WI38 (cell line): ENCODE measurements at regions not wholly inside any gene's neighbourhood (a gene's known extent, or its start where the extent isn't known, plus 50 kb on each side); places are given as distances from the start of the nearest gene placed in this dataset.

Experiments
- H3K4me3 ChIP-seq: 2 replicates; pipeline ENCODE4 v1.5.1; 2011; ENCODE audit warnings: low read depth, mild to moderate bottlenecking, control low read depth, low read length
- TF ChIP-seq, protein P1 (sequence below): IDR thresholded peaks from 2 replicates; pipeline ENCODE4 v1.5.1; 2012; ENCODE audit warnings: low read depth, mild to moderate bottlenecking, control low read depth, low read length

DNA sequence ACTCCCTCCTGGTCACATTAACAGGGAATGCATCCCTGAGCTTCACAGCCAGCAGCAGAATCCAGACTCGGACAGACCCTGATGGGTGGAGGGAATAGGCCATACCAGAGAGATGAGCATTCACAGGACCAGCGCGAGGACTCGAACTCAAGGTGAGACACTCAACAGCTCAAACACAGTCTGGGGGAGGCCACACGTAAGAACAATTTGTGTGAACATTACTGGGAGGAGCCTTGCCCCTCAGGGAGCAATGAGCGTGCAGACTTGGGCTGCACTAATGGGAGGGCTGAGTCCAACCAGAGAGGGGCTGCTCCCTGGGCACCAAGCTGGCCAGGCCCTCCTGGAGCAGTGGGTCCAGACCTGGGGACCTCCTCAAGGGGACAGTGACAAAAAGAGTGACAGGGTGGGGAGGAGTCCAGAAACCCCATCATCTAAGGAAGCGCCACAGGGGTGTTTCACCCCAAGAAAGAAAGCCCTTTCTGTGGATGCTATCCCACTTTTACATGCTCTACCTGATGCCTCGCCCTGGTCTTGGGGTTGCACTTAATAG lies 118.4 kb downstream of the MRPL14 start:
- H3K4me3 ChIP-seq: no peak overlapping the region
- TF ChIP-seq, protein P1, sequence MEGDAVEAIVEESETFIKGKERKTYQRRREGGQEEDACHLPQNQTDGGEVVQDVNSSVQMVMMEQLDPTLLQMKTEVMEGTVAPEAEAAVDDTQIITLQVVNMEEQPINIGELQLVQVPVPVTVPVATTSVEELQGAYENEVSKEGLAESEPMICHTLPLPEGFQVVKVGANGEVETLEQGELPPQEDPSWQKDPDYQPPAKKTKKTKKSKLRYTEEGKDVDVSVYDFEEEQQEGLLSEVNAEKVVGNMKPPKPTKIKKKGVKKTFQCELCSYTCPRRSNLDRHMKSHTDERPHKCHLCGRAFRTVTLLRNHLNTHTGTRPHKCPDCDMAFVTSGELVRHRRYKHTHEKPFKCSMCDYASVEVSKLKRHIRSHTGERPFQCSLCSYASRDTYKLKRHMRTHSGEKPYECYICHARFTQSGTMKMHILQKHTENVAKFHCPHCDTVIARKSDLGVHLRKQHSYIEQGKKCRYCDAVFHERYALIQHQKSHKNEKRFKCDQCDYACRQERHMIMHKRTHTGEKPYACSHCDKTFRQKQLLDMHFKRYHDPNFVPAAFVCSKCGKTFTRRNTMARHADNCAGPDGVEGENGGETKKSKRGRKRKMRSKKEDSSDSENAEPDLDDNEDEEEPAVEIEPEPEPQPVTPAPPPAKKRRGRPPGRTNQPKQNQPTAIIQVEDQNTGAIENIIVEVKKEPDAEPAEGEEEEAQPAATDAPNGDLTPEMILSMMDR: no peak

DNA sequence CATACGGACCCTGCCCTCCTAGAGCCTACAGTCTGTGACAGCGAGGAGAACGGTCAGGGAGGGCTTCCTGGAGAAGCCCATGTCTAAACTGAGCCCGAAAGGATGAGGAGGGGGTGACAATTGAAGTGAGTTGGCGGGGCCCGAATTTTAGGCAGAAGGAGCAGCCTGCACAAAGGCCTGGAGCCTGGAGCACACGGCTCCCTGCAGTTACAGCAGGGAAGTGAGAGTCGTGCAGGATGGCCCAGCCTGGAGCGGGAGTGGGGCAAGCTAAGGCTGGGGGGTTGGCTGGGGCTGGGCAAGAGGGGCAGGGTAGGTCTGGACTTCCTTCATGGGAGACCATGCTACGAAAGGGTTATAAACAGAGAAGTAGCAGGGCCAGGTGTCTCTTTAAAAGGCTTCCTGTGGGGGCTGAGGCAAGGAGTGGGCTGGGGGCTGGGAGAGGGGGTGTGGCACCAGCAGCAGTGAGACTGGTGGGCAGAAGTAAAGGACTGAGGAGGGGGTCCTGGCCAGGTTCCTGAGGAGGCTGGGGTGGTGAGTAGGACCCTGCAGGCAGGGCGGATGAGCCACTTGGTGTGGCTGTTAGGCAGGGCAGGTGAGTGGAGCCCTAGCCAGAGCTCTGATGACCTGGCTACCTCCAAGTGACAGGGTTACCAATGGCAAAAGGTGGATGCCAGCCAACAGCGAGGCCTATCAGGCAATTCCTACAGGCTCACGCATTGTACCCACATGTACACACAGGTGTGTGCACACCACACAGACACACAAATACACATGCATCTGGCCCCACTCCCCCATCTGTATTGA lies 119.2 kb downstream of the MRPL14 start:
- H3K4me3 ChIP-seq: no peak overlapping the region
- TF ChIP-seq, protein P1: no peak

DNA sequence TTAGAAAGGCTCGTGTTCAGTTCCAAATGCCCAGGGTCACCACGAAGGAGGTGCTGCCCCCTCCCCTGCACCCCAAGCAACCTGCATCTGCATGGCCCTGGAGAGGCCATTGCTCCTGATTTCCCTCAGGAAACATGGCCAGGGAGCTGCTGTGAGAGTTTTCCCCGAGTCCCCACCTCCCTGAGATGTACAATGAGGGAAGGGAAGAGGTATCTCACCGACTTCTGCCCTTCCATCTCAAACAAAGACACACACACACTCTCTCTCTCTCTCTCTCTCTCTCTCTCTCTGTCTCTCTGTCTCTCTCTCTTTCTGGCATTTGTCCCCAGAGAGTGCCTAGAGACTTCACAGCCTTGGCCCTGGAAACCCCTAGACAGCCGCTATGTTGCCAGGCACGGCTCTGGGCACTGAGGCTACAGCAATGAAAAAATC lies 120.4 kb downstream of the MRPL14 start:
- H3K4me3 ChIP-seq: no peak overlapping the region
- TF ChIP-seq, protein P1: no peak

DNA sequence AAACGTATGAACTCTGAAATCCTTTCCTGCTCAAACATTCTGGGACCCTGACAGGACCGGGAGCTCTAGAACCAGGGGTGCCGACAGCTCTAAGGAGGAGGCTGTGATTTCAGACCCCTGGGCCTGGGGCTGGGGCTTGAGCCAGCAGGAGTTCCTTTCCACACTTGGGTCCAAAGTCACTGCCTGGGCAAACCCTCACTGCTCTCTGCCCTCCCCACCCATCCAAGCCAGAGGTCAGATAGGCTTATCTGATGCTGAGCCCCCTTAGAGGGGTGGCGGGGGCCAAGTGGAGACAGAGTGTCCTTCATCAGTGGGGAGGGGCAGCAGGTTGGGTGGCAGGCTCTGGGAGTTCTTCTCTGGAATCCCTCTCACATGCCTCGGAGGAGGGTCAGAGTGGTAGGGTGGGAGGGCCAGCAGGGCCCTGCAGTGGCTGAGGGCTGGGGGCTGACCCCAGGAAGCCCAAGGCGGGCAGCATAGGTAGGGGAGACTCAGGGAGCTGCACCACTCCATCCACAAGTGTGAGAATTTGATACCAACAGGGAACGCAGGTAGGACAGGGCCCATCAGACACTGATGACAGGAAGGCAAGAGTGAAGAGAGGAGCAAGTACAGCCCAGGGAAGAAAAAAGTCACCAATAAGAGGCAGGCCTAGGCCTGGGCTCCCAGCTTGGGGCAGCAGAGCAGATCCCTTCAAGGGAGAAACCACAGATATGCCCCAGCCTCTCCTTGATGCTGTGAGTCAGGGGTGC lies 121.0 kb downstream of the MRPL14 start:
- TF ChIP-seq, protein P1: no peak
- no peak overlapping the region for H3K4me3 ChIP-seq

DNA sequence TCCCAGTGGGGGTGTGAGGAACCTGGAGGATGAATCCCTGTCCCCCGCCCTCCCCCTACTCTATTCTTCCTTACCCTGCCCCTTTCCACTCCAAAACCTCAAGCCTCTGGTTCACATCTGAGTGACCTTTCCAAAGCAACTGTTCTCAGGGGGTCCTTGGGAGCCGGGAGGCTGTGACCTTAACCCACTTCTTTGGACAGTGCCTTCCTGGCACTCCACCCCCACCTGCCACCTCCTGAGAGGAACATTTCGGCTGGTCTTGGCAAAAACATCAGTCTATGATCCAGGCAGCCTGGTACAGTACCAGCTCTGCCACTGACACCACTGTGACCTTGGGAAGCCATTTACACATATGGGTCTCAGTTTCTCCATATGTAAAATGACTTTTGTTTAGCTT lies 121.7 kb downstream of the MRPL14 start:
- TF ChIP-seq, protein P1: no peak
- no peak overlapping the region for H3K4me3 ChIP-seq

DNA sequence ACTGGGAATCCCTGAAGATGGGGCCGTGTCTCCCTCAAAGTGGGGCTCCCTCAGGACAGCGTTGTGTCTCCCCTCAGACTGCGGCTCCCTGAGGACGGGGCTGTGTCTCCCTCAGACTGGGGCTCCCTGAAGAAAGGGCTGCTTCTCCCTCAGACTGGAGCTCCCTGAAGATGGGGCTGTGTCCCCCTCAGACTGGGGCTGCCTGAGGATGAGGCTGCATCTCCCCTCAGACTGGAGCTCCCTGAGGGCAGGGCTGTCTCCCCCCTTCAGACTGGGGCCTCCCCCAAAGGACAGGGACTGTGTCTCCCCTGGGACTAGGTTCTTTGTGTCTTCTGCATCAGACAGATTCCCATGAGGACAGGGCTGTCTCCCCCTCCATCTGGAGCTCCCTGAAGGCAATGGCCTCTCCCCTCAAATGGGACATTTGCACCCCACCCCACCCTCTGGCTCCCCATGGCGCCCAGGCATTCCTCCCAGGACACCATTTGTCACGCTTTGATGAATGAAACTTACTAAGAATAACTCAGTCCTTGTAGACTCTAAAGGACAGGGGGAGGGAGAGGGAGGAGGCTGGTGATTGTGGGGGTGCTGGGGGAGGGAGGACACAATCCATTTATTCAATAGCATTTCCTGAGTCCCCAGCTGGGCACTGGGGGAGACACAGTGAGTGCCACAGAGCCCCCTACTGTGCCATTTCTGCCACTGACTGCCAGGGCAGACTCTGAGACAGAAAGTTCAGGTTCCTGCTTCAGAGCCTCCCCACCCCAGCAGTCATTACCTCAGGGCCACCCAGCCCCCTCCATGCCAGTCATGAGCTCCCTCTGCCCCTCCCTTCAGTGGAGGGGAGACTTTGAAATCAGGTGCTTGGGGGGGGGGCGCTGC lies 122.4 kb downstream of the MRPL14 start:
- no peak overlapping the region for H3K4me3 ChIP-seq
- TF ChIP-seq, protein P1: peak; percentile 26; the same call in 1 of the 2 replicates
